DMS153 (cell line): ENCODE measurements at regions not wholly inside any gene's neighbourhood (a gene's known extent, or its start where the extent isn't known, plus 50 kb on each side); places are given as distances from the start of the nearest gene placed in this dataset.

ENCODE experiments used
- DNase-seq: peaks from one replicate; lab custom pipeline; 2025; lab: John Stamatoyannopoulos, UW

DNA sequence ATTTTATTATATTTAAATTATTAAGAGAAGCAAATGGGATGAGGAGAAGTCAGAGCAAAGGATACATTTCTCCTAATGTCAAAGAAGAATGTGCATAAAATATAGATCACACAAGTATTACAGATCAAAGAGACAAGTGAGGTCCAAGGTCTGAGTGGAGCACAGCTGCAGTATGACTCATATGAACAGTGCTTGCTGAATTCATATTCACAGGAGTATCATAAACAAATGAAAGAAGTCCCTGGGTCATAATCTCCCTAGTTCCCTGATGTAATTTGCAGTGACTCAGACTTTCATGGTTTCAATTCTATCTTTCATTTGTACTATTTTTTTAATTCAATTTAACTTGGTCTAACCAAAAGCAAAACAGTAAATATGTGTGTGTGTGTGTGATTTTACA, 499.0 kb upstream of the CCDC179 start:
- DNase-seq: no peak

DNA sequence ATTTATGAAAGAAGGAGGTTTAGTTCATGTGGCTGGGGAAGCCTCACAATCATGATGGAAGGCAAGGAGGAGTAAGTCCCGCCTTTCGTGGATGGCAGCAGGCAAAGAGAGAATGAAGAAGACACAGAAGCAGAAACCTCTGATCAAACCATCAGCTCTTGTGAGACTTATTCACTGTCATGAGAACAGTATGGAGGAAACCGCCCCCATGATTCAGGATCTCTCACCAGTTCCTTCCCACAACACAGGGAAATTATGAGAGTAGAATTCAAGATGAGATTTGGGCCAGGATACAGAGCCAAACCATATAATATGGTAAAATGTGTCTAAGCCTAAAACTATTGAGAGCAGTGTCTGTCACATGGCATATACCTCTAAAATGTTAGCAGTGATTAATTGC, 503.8 kb upstream of the CCDC179 start:
- DNase-seq: no peak

DNA sequence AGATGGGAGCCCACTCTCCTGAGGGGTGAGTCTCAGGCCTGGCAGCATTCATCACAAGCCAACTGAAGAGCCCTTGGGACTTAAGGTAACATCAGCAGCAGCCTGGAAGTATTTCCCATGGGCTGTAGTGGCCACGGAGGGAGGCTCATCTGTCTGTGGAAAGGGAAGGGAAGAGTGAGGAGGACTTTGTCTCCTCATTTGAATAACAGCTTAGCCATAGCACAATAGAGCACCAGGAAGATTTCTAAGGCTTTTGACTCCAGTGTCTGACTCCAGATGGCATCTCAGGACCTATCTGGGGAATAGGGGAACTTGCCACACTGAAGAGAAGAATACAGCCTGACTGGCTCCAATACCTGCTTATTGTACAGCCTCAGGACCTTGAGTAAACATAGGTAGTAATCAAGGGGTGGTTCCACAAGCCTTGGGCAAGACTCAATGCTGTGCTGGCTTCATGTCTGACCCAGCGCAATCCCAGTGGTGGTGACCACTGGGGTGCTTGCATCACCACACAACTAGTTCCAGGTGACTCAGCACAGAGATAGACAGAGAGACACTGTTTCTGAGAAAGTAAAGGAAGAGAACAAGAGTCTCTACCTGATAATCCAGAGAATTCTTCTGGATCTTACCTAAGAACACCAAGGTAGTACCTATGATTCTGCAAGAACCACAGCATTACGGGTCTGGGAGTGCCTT, 510.5 kb upstream of the CCDC179 start:
- no peak for DNase-seq

GRCh38 chr11:23377909-23378308, 517.6 kb upstream of the CCDC179 start:
- no peak for DNase-seq

- DNase-seq: no peak
Measured at GRCh38 chr11:23391031-23391430, 530.8 kb upstream of the CCDC179 start.

- no peak for DNase-seq
Measured at GRCh38 chr11:23398052-23398451, 537.8 kb upstream of the CCDC179 start.

DNA sequence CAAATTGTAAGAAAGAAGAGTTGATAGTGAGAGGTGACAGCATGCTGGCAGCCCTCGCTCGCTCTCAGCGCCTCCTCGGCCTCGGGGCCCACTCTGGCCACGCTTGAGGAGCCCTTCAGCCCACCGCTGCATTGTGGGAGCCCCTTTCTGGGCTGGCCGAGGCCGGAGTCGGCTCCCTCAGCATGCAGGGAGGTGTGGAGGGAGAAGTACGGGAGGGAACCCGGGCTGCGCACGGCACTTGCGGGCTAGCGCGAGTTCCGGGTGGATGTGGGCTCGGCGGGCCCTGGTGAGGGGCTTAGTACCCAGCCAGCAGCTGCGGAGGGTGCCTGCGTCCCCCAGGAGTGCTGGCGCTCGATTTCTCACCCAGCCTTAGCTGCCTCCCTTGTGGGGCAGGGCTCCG, 539.7 kb upstream of the CCDC179 start:
- no peak for DNase-seq

DNA sequence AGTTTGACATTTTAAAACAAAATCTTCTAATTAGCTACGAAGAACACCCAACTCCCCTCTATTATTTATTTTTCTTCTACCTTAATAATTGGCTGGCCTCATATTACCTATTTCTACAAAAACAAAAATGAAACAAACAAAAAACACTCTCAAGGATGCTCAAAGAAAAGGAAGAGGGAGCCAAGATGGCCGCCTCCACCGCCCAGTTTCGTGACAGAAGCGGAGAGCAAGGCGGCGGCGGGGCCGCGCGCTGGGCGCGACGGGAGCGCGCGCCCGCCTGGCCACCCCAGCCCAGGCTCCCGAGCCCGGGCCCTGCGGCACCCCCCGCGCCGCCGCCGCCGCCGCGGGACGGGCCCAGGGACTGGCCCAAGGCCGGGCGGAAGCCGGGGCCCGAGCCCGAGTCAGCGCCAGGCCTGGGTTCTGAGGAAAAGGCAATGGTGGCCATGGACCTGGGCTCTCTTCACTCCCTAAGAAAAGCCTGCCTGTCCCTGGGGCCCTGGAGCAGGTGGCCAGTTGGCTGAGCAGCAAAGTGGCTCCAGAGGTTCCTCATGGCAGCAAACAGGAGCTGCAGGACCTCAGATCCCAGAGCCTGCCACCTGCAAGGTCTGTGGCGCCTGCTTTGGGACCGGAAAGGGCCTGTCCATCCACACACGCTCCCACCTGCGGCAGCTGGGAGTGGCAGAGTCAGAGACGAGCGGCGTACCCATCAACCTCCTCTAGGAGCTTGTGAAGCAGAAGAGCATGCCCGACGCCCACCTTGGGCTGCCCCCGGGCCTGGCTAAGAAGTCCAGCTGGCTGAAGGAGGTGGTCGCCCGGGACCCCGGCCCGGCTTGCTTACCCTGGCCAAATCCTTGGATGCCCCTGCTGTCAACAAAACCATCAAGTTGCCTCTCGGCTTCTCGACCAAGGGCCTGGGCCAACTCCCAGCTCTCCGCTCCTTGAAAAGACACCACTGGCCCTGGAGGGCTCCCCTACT, 543.2 kb upstream of the CCDC179 start:
- DNase-seq: no peak

DNA sequence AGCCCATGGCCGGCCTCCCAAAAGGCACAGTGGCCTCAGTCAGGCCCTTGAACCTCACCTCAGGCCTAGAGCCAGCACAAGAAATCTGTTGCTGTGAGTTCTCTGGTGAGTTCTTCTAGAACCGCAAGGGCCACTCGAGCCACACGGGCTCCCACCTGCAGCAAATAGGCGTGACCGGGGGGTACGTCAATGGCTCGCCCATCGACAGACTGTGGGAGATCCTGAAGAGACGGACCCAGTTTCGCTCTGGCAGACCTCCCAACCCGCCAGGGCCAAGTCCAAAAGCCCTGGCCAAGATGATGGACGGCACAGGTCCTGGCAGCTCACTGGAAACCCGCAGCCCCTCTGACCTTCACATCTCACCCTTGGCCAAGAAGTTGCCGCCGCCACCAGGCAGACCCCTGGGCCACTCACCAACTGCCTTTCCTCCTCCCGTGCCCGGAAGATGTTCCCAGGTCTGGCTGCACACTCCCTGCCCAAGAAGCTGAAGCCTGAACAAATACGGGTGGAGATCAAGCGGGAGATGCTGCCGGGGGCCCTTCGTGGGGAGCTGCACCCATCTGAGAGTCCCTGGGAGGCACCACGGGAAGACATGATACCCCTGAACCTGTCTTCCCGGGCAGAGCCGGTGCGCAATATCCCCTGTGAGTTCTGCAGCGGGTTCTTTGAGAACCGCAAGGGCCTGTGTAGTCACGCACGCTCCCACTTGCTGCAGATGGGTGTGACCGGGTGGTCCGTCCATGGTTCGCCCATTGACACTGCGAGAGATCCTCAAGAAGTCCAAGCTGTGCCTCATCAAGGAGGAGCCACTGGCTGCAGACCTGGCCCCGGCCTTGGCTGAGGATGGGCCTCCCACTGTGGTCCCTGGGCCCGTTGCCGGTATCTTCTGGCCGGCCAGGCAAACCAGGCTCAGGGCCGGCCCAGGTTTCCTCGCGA, 544.2 kb upstream of the CCDC179 start:
- no peak for DNase-seq

DNA sequence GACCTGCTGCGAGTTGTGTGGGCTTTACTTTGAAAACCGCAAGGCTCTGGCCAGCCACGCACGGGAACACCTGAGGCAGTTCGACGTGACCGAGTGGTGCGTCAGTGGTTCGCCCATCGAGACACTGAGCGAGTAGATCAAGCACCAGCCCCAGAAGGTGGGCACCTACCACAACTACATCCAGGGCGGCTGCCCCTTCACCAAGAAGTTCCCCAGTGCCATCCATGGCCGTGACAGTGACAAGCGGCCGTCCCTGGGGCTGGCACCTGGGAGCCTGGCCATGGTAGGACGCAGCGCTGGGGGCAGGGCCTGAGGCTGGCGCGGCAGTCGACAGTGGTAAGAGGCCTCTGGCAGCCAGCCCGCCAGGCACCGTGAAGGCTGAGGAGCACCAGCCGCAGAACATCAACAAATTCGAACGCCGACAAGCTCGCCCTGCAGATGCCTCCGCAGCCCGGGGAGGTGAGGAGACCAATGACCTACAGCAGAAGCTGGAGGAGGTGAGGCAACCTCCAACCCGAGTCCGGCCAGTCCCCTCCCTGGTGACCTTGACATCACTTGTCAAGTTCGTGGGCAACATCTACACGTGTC, 545.2 kb upstream of the CCDC179 start:
- no peak for DNase-seq

DNA sequence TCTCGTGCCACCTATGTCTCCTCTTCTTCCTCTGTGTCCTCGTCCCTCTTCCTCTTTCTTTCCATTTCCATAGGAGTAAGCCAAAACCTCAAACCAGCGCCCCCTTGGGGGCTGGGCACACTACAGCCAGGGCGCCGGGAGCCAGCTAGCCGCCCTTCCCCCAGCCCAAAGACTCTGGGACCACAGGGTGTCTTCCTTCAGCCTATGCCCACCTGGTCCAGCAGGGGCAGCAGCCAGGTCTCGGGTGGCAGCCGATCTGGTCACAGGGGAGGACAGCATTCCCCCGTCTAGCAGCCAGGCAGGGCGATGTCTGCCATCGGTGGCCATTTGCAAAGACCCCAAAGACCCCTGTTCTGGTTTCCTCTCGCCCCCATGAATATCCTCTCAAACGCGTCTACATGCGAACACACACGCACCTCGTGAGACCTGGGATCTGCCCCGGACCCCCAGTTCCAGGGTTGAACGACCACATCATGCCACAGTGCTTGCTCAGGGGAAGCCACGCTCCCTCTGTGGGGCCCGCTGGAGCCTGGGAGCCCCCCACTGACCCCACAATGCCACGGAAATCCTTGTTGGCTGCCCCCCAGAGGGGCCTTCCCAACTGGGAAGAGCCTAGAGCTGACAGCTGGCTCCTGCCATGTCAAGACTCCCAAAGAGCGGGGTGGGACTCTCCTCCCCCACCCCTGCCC, 546.0 kb upstream of the CCDC179 start:
- no peak for DNase-seq

GRCh38 chr11:23413057-23413456, 552.8 kb upstream of the CCDC179 start:
- no peak for DNase-seq

- DNase-seq: peak; percentile 64
Measured at GRCh38 chr11:23423104-23423503, 562.8 kb upstream of the CCDC179 start.

DNA sequence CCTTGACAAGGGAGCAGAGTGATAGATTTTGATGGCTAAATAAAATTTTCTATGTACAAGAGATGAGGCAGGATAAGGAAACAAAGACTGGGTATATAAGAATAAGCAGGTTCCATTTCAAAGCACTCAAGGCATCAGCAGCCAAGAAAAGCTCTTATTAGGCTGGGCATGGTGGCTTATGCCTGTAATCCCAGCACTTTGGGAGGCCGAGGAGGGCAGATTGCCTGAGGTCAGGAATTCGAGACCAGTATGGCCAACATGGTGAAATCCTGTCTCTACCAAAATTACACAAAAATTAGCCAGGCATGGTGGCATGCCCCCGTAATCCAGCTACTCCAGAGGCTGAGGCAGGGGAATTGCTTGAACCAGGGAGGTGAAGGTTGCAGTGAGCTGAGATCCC, 563.4 kb upstream of the CCDC179 start:
- peak; percentile 64 for DNase-seq

DNA sequence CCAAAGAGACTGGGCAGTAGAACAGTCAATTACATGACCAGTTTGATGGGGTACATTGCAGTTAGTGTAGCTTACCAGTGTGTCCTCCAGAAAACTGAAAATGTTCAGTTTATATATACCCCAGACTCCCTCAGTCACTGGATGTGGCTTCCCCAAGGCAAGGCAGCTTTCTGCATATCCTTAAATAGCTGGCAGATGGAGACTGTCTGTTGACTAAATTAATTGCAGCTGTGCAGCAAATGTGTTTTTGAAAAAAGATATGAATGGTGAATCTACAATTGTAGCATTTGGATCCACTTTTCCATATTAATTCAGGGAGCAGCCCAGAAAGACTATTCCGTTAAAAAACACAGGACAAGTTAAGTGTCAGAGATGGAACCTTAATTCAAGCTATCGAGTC, 565.1 kb upstream of the CCDC179 start:
- no peak for DNase-seq

GRCh38 chr11:23429569-23429968, 569.3 kb upstream of the CCDC179 start:
- DNase-seq: no peak

- no peak for DNase-seq
Measured at GRCh38 chr11:23453522-23453921, 593.2 kb upstream of the CCDC179 start.

DNA sequence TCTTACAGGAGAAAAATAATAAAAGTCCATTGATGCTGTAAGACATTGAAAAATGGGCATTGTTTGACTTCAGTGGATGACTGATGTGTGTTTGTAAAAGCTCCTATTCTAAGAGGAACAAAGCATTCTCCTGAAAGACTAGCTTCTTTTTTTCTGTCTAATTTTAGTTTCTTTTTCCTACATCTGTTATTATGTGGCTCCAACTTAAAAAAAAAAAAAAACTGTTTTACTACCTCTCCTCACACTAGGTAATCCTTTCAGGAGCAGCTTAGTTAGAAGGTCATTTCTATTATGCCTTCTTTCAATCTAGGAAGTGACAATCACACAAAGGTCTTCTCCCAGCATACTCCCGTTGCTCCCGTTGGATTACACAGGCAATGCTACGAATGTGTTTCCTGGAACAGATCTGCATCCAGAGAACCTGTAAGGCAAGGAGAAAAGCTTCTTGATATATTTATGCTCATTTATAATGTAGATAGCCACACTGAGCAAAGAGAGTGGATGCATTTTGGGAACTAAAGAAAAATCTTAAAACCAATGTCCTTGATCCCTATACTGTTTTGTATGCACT, 595.1 kb upstream of the CCDC179 start:
- DNase-seq: no peak

DNA sequence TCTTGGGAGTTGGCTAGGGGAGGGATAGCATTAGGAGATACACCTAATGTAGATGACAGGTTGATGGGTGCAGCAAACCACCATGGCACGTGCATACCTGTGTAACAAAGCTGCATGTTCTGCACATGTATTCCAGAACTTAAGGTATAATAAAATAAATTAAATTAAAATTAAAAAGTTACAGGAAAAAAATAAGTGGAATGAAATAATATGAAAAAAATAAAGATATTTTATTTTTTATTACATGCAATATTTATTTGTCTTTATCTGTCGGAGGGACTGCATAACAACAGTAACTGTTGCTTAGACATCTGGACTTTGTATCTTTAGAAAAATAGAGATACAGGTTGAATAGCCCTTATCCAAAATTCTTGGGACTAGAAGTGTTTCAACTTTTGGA, 597.4 kb upstream of the CCDC179 start:
- DNase-seq: no peak

DNA sequence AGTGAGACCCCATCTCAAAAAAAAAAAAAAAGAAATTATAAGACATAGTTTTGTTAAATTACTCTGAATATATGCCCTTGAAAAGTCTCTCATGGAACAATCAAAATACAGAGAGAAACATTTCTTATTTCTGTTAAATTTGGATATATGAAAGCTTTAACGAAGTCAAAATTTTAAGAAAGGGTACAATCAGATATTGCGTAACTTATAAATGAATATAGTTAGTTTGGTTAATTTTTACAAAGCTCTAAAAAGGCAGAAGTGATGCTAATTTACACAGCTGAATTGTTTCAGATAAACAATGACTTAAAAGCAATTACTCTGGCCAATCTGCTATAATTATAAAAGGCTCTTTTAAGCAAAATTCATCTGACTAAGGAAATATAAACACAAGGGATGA, 611.6 kb upstream of the CCDC179 start:
- DNase-seq: no peak

DNA sequence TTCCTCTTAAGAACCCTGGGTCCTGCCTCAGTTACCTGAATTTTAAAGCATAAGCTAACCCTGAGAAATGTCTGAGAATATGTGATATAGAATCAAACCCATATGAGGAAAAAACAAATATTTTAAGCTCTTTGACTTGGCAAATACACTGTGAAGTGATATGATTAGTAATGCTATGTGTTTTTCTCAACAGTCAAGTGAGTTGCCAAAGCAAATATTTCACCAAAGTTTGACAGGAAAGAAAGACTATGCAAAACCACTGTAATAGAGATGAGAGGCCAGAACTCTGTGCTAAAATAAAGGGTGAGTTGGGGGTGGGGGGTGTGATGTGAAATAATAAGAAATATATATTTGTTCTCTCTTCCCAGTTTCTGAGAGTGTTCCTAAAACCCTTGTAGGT, 613.5 kb upstream of the CCDC179 start:
- no peak for DNase-seq
